DND-41 (cell line): ENCODE measurements at regions not wholly inside any gene's neighbourhood (a gene's known extent, or its start where the extent isn't known, plus 50 kb on each side); places are given as distances from the start of the nearest gene placed in this dataset.

ENCODE experiments used
- ATAC-seq: fragments of 200-7000 bp; cut with Tn5 transposase; 3 replicates; pipeline ENCODE4 v1.9.1; 2021; ENCODE audit warnings: low read depth; ENCODE audit not compliant: insufficient read depth
- DNase-seq: peaks from one replicate; pipeline ENCODE4 v3.0.0-alpha.2; 2020
- H2AFZ ChIP-seq: 2 replicates; pipeline ENCODE4 v1.6.0; 2012; ENCODE audit warnings: low read depth, low read length
- H3K27ac ChIP-seq: 2 replicates; pipeline ENCODE4 v1.5.1; 2012; ENCODE audit warnings: low read length, inconsistent platforms
- H3K27me3 ChIP-seq: fragments of 200-600 bp; sonication (generic); 2 replicates; pipeline ENCODE4 v1.6.0; 2012; ENCODE audit warnings: low read length, mild to moderate bottlenecking, inconsistent platforms; ENCODE audit not compliant: insufficient read depth, poor library complexity
- H3K36me3 ChIP-seq: 2 replicates; pipeline ENCODE4 v1.5.1; 2012; ENCODE audit warnings: low read length, inconsistent platforms; ENCODE audit not compliant: insufficient read depth
- H3K4me1 ChIP-seq: 2 replicates; pipeline ENCODE4 v1.5.1; 2012; ENCODE audit warnings: mild to moderate bottlenecking, low read length; ENCODE audit not compliant: insufficient read depth
- H3K4me2 ChIP-seq: 2 replicates; pipeline ENCODE4 v1.6.0; 2012; ENCODE audit warnings: mild to moderate bottlenecking, moderate library complexity, low read length, inconsistent platforms; ENCODE audit not compliant: insufficient read depth
- H3K4me3 ChIP-seq, 2 experiments: fragments of 200-600 bp in 1 of 2; shearing (Covaris generic) in 1 of 2; 2 replicates each; pipeline ENCODE4 v1.5.1; 2012 to 2016; ENCODE audit warnings: inconsistent platforms in 2 of 2, low read length in 2 of 2, mild to moderate bottlenecking in 2 of 2, low read depth in 1 of 2, moderate library complexity in 1 of 2
- H3K79me2 ChIP-seq: 2 replicates; pipeline ENCODE4 v1.6.0; 2012; ENCODE audit warnings: low read length, inconsistent platforms; ENCODE audit not compliant: insufficient read depth
- H3K9ac ChIP-seq: 2 replicates; pipeline ENCODE4 v1.6.0; 2012; ENCODE audit warnings: low read depth, mild to moderate bottlenecking, inconsistent platforms, low read length, moderate library complexity
- H3K9me3 ChIP-seq: 2 replicates; pipeline ENCODE4 v1.5.1; 2012; ENCODE audit warnings: low read length, moderate library complexity, mild to moderate bottlenecking, inconsistent platforms; ENCODE audit not compliant: insufficient read depth, severe bottlenecking
- H4K20me1 ChIP-seq: 2 replicates; pipeline ENCODE4 v1.6.0; 2012; ENCODE audit warnings: low read length; ENCODE audit not compliant: insufficient read depth
- EZH2 ChIP-seq: IDR thresholded peaks from 3 replicates; pipeline ENCODE4 v1.6.1; 2012; ENCODE audit warnings: borderline replicate concordance, low read depth, mild to moderate bottlenecking, moderate library complexity, low read length, inconsistent platforms; ENCODE audit not compliant: severe bottlenecking
- TF ChIP-seq, protein P1 (sequence below): IDR thresholded peaks from 2 replicates; pipeline ENCODE4 v1.5.1; 2012; ENCODE audit warnings: borderline replicate concordance, low read length, moderate library complexity, mild to moderate bottlenecking; ENCODE audit not compliant: poor library complexity, severe bottlenecking; ENCODE audit errors: extremely low read depth

DNA sequence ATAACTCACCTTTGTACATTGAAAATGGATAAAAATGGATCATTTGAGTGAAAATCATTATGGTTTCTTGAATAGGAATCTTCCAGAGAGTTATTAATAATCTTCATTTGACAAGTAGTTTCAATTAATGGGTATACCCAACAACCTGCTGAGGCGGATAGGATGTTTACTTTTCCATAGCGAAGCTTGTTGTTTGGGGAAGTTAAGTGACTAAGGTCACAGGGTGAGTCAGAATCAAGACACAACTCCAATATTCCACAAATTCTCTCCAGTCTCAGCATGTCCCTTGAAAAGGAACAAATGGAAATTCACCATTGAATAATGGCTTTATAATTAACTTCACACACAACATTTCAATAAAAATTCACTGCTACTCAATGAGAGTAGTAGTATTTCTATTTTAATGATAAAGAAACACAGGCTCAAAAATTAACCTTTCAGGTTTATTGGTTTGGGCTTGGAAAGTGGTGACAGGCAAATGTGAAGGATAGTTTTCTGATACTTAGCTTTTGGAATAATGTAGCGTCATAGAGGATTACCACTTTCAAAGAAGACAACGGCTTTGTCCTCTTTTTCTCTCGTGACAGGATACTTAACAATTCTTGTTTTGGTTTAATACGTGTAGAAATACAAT, 211.3 kb downstream of the GPD2 start:
- no peak overlapping the region for H3K27ac ChIP-seq
- H2AFZ ChIP-seq = no peak overlapping the region
- no peaks in the 10 kb centered on the region for H3K9me3 ChIP-seq
- H3K9ac ChIP-seq = no peak overlapping the region
- H4K20me1 ChIP-seq = no peaks in the 10 kb centered on the region
- ATAC-seq (no peak), DNase-seq (no peak)
- no peaks in the 10 kb centered on the region for H3K79me2 ChIP-seq
- no peak overlapping the region for H3K4me2 ChIP-seq
- no peaks in the 10 kb centered on the region for H3K36me3 ChIP-seq
- no peak for TF ChIP-seq EZH2
- TF ChIP-seq, protein P1, sequence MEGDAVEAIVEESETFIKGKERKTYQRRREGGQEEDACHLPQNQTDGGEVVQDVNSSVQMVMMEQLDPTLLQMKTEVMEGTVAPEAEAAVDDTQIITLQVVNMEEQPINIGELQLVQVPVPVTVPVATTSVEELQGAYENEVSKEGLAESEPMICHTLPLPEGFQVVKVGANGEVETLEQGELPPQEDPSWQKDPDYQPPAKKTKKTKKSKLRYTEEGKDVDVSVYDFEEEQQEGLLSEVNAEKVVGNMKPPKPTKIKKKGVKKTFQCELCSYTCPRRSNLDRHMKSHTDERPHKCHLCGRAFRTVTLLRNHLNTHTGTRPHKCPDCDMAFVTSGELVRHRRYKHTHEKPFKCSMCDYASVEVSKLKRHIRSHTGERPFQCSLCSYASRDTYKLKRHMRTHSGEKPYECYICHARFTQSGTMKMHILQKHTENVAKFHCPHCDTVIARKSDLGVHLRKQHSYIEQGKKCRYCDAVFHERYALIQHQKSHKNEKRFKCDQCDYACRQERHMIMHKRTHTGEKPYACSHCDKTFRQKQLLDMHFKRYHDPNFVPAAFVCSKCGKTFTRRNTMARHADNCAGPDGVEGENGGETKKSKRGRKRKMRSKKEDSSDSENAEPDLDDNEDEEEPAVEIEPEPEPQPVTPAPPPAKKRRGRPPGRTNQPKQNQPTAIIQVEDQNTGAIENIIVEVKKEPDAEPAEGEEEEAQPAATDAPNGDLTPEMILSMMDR = no peak
- no peak overlapping the region for H3K4me3 ChIP-seq
- no peaks in the 10 kb centered on the region for H3K27me3 ChIP-seq
- H3K4me1 ChIP-seq = no peaks in the 10 kb centered on the region

DNA sequence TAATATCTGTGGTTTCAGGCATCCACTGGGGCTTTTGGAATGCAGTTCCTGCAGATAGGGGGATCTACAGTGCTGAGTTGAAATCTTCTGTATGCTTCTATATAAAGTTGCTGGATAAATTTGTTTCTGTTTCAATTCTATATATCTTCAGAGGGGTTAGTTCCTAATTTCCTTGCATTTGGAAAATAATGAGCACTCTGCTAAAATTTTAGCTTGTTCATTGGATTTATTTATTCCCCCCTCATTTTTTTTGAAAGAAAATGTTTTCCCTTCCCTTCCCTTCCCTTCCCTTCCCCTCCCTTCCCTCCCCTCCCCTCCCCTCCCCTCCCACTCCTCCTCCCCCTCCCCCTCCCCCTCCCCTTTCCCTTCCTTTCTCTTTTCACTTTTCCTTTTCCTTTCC, 212.3 kb downstream of the GPD2 start:
- no peaks in the 10 kb centered on the region for H3K9me3 ChIP-seq
- TF ChIP-seq, protein P1 = no peak
- H3K27ac ChIP-seq = no peak overlapping the region
- H3K36me3 ChIP-seq = no peaks in the 10 kb centered on the region
- no peaks in the 10 kb centered on the region for H3K27me3 ChIP-seq
- no peak for ATAC-seq
- no peaks in the 10 kb centered on the region for H3K4me1 ChIP-seq
- DNase-seq = no peak
- H3K9ac ChIP-seq = no peak overlapping the region
- no peaks in the 10 kb centered on the region for H4K20me1 ChIP-seq
- H2AFZ ChIP-seq = no peak overlapping the region
- no peaks in the 10 kb centered on the region for H3K79me2 ChIP-seq
- H3K4me3 ChIP-seq = no peak overlapping the region
- H3K4me2 ChIP-seq = no peak overlapping the region

DNA sequence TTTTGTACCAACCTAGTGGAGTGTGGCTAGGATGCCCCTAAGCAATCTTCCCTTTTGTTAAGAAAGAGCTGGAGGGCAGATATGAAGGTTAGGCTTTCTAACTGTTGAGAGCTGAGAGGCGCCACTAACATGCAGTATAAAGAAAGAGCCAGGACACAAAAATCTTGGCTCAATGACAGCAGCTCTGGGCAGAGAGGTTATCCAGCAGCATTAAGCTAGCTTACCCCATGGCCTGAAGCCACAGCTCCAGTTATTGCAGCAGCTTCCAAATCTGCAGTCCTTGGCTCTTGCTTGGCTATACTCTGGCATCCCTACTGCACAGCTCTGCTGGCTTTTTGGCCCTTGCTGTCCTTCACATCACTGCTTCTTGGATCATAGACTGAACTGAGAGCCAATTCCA, 213.4 kb downstream of the GPD2 start:
- Histone ChIP-seq H3K4me1 (no peaks in the 10 kb centered on the region), H2AFZ (no peak overlapping the region), H3K27ac (no peak overlapping the region), H4K20me1 (no peaks in the 10 kb centered on the region), H3K9ac (no peak overlapping the region), H3K4me3 (no peak overlapping the region), H3K9me3 (no peaks in the 10 kb centered on the region), H3K36me3 (no peaks in the 10 kb centered on the region), H3K27me3 (no peaks in the 10 kb centered on the region), H3K79me2 (no peaks in the 10 kb centered on the region), H3K4me2 (no peak overlapping the region)
- ATAC-seq (no peak), DNase-seq (no peak)
- TF ChIP-seq EZH2 = no peak
- TF ChIP-seq, protein P1 = no peak

DNA sequence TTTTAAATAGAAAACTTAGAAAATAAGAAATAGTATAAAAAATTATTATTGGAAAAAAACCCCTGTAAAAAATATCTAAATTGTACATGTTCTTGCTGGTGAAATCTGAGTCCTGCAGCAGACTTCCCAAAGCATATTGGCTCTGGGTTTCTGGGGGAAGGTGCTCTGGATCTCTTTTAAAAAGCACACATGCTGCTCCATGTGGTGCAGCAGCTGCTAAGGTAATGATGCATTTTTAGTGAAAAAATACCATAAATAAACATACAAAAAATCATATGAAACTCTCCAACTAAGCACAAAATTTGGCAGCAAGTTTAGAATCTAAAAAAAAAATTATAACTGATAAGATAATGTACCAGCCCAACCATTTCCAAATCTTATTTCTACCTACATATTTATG, 216.5 kb downstream of the GPD2 start:
- H3K9ac ChIP-seq = no peak overlapping the region
- H4K20me1 ChIP-seq = no peaks in the 10 kb centered on the region
- no peaks in the 10 kb centered on the region for H3K27me3 ChIP-seq
- no peak overlapping the region for H2AFZ ChIP-seq
- H3K79me2 ChIP-seq = no peaks in the 10 kb centered on the region
- no peaks in the 10 kb centered on the region for H3K9me3 ChIP-seq
- no peak overlapping the region for H3K27ac ChIP-seq
- ATAC-seq = no peak
- no peak overlapping the region for H3K4me2 ChIP-seq
- no peak overlapping the region for H3K4me3 ChIP-seq
- TF ChIP-seq, protein P1 = no peak
- no peak for TF ChIP-seq EZH2
- no peak for DNase-seq
- no peaks in the 10 kb centered on the region for H3K4me1 ChIP-seq
- no peaks in the 10 kb centered on the region for H3K36me3 ChIP-seq
